HG03060 (cell line): ENCODE measurements at regions not wholly inside any gene's neighbourhood (a gene's known extent, or its start where the extent isn't known, plus 50 kb on each side); places are given as distances from the start of the nearest gene placed in this dataset.

Experiments used
- ATAC-seq: cut with Tn5 transposase; IDR thresholded peaks from one replicate; pipeline ENCODE4 v1.9.1; 2021; ENCODE audit warnings: low read depth, moderate number of reproducible peaks; ENCODE audit not compliant: unreplicated experiment

- no peak for ATAC-seq
Observed at GRCh38 chr2:18473241-18474181, 86.9 kb downstream of the RDH14 start.

- no peak for ATAC-seq
Observed at GRCh38 chr2:18467749-18468360, 92.6 kb downstream of the RDH14 start.

- no peak for ATAC-seq
Observed at GRCh38 chr2:18465979-18466378, 94.5 kb downstream of the RDH14 start.

GRCh38 chr2:18464913-18465312 lies 95.5 kb downstream of the RDH14 start:
- no peak for ATAC-seq

- no peak for ATAC-seq
Observed at GRCh38 chr2:18456026-18456425, 104.4 kb downstream of the RDH14 start.

- no peak for ATAC-seq
Observed at GRCh38 chr2:18455236-18455862, 105.1 kb downstream of the RDH14 start.

GRCh38 chr2:18454692-18455235 lies 105.7 kb downstream of the RDH14 start:
- ATAC-seq: no peak

- ATAC-seq: no peak
Observed at GRCh38 chr2:18446715-18447114, 113.7 kb downstream of the RDH14 start.

GRCh38 chr2:18445433-18446320 lies 114.8 kb downstream of the RDH14 start:
- ATAC-seq: no peak

GRCh38 chr2:18444806-18445205 lies 115.6 kb downstream of the RDH14 start:
- ATAC-seq: no peak

GRCh38 chr2:18441583-18441982 lies 118.9 kb downstream of the RDH14 start:
- no peak for ATAC-seq

GRCh38 chr2:18440777-18441176 lies 119.7 kb downstream of the RDH14 start:
- ATAC-seq: no peak

GRCh38 chr2:18440141-18440661 lies 120.3 kb downstream of the RDH14 start:
- no peak for ATAC-seq

- ATAC-seq: no peak
Observed at GRCh38 chr2:18439716-18440115, 120.7 kb downstream of the RDH14 start.

GRCh38 chr2:18437909-18438308 lies 122.5 kb downstream of the RDH14 start:
- ATAC-seq: no peak

- ATAC-seq: no peak
Observed at GRCh38 chr2:18436503-18437005, 123.9 kb downstream of the RDH14 start.

- ATAC-seq: no peak
Observed at GRCh38 chr2:18435426-18436037, 124.9 kb downstream of the RDH14 start.

- no peak for ATAC-seq
Observed at GRCh38 chr2:18433872-18434271, 126.6 kb downstream of the RDH14 start.

GRCh38 chr2:18432999-18433398 lies 127.5 kb downstream of the RDH14 start:
- ATAC-seq: no peak
